Left ventricle myocardium inferior (tissue), 1 donor: ENCODE measurements at regions not wholly inside any gene's neighbourhood (a gene's known extent, or its start where the extent isn't known, plus 50 kb on each side); places are given as distances from the start of the nearest gene placed in this dataset.

Experiments used
- DNase-seq: peaks from one replicate; pipeline ENCODE4 v3.0.0-alpha.2; 2020
- H3K27ac ChIP-seq: fragments of 200-600 bp; replicated peaks from 2 replicates; pipeline ENCODE4 v1.8.0; 2021
- H3K27me3 ChIP-seq: fragments of 200-600 bp; 2 replicates; pipeline ENCODE4 v1.8.0; 2021; ENCODE audit warnings: low read depth
- H3K36me3 ChIP-seq: fragments of 200-600 bp; 2 replicates; pipeline ENCODE4 v1.8.0; 2021
- H3K4me1 ChIP-seq: fragments of 200-600 bp; 2 replicates; pipeline ENCODE4 v1.8.0; 2021
- H3K4me3 ChIP-seq: fragments of 200-600 bp; 2 replicates; pipeline ENCODE4 v1.8.0; 2021; ENCODE audit warnings: mild to moderate bottlenecking, moderate library complexity
- H3K9me3 ChIP-seq: fragments of 200-600 bp; replicated peaks from 2 replicates; pipeline ENCODE4 v1.8.0; 2021
- intact Hi-C: fragments of 100-400 bp; cut with micrococcal nuclease; formaldehyde crosslinking; loops from one replicate; pipeline ENCODE4 v1.11.0; 2022
- TF ChIP-seq, protein P1 (sequence below): fragments of 200-600 bp; IDR thresholded peaks from 2 replicates; pipeline ENCODE4 v1.8.0; 2021; ENCODE audit warnings: antibody characterized with exemption, mild to moderate bottlenecking, borderline replicate concordance
- donor health status: DM: no; HTN: yes; CAD: no; lungs with severe emphysema.

DNA sequence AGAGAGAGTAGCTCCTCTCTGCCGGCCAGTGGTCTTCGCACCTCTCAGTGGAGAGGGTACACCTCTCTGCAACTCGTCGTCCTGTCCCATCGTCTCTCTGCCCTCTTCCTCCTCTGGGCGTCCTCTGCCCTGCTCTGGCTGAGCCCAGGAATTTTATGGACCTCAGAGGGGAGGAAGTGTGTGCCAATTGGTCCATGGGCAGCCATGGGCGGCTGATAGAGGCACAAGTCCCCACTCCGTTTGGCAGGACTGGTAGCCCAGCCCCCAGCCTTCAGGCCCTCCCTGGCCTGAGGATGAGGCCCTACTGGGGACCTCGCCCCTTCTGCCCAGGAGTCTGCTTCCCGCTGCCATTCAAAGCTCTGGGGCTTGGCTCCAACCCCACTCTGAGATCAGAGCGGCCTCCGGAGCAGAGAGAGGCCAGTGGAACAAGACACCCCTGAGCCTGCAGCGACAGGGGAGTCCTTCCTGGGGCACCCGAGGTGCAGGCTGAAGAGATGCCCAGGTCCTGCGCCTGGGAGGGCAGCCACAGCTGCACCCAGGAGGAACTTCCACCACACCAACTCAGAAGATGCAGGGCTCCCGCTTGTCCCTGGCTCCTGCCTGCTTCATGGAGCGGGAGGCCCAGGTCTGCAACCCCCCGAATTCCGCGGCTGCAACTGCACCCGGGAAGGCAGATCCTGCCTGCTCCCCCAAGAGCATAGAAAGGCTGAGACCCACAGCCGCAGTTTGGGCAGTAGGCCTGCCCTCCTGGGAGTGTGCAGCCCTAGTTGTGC, 659.9 kb downstream of the KCNT2 start:
- Histone ChIP-seq H3K27ac (no peak overlapping the region), H3K9me3 (no peaks in the 10 kb centered on the region), H3K4me1 (no peaks in the 10 kb centered on the region), H3K36me3 (no peaks in the 10 kb centered on the region), H3K4me3 (no peak overlapping the region), H3K27me3 (no peaks in the 10 kb centered on the region)
- intact Hi-C loops: no loop called here
- no peak for DNase-seq
- TF ChIP-seq, protein P1, sequence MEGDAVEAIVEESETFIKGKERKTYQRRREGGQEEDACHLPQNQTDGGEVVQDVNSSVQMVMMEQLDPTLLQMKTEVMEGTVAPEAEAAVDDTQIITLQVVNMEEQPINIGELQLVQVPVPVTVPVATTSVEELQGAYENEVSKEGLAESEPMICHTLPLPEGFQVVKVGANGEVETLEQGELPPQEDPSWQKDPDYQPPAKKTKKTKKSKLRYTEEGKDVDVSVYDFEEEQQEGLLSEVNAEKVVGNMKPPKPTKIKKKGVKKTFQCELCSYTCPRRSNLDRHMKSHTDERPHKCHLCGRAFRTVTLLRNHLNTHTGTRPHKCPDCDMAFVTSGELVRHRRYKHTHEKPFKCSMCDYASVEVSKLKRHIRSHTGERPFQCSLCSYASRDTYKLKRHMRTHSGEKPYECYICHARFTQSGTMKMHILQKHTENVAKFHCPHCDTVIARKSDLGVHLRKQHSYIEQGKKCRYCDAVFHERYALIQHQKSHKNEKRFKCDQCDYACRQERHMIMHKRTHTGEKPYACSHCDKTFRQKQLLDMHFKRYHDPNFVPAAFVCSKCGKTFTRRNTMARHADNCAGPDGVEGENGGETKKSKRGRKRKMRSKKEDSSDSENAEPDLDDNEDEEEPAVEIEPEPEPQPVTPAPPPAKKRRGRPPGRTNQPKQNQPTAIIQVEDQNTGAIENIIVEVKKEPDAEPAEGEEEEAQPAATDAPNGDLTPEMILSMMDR: no peak

DNA sequence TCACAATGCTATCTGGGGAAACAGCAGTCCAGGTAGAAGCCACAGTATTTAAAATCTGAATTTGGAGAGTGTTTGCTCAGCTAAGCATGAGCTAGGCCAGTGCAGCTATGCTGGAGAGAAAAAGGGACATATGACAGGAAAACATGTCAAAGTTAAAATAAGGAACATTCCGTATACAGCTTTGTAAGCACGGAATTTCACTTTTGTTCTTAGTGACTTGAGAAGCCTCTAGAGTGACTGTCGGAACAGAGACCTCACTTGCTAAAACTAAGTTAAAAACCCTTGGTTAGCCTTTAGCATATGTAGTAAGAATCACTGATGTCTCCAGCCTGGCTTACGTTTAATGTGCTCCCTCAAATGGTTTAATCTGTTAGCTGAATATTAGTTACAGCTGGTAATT, 661.7 kb downstream of the KCNT2 start:
- Histone ChIP-seq H3K36me3 (no peaks in the 10 kb centered on the region), H3K27me3 (no peaks in the 10 kb centered on the region), H3K9me3 (no peaks in the 10 kb centered on the region), H3K4me1 (no peaks in the 10 kb centered on the region), H3K27ac (no peak overlapping the region), H3K4me3 (no peak overlapping the region)
- no peak for DNase-seq
- intact Hi-C loops: no loop called here
- TF ChIP-seq, protein P1: no peak

- intact Hi-C loops: no loop called here
- Histone ChIP-seq H3K36me3 (no peaks in the 10 kb centered on the region), H3K4me1 (no peaks in the 10 kb centered on the region), H3K4me3 (no peak overlapping the region), H3K27me3 (no peaks in the 10 kb centered on the region), H3K27ac (no peak overlapping the region), H3K9me3 (no peaks in the 10 kb centered on the region)
- no peak for DNase-seq
- TF ChIP-seq, protein P1: no peak
These were observed 666.4 kb downstream of the KCNT2 start for GRCh38 chr1:195941795-195942194.

GRCh38 chr1:195941314-195941713, 666.9 kb downstream of the KCNT2 start:
- no peaks in the 10 kb centered on the region for H3K27me3 ChIP-seq
- no peak overlapping the region for H3K27ac ChIP-seq
- no peaks in the 10 kb centered on the region for H3K36me3 ChIP-seq
- H3K9me3 ChIP-seq: no peaks in the 10 kb centered on the region
- H3K4me1 ChIP-seq: no peaks in the 10 kb centered on the region
- H3K4me3 ChIP-seq: no peak overlapping the region
- intact Hi-C loops: no loop called here
- TF ChIP-seq, protein P1: no peak
- no peak for DNase-seq

DNA sequence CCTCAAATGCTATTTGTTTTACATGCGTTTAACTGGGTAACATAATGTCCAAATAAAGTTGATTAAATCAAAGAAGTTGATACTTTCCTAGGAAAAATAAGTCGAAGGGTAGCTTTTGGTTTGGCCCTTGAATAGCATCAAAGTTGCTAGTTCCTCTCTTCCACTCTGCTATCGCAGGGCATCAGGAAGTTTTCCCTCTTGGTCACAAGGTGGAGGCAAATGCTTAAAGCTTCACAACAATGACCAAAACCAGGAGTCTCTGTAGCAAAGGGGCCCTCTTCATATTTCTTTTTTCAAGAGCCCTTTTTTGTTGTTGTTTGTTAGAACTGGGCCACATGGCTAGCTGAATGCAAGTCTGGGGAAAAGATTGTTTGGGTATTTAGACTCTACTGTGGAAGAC, 668.4 kb downstream of the KCNT2 start:
- Histone ChIP-seq H3K9me3 (no peaks in the 10 kb centered on the region), H3K36me3 (no peaks in the 10 kb centered on the region), H3K4me1 (no peaks in the 10 kb centered on the region), H3K27ac (no peak overlapping the region), H3K4me3 (no peak overlapping the region), H3K27me3 (no peaks in the 10 kb centered on the region)
- no peak for DNase-seq
- intact Hi-C loops: no loop called here
- TF ChIP-seq, protein P1: peak; percentile 44
